ENCODE measurements at regions not wholly inside any gene's neighbourhood (a gene's known extent, or its start where the extent isn't known, plus 50 kb on each side); places are given as distances from the start of the nearest gene placed in this dataset.
"Not testable (repeated sequence)": the region's sequence is repeated elsewhere in the genome, so short reads cannot be mapped to it uniquely, and the experiment has no call there.

- TF ChIP-seq NFATC4 (CRISPR knock-in tag; IDR thresholded peaks at IDR 0.05) = no peak
- H3K27ac Mint-ChIP-seq = no peak overlapping the region
- ChIA-PET CTCF (no interaction called here), POLR2A (no interaction called here)
- no peaks in the 10 kb centered on the region for H3K27me3 Mint-ChIP-seq (ENCODE audit: low read depth)
- DNase-seq (ENCODE audit: low spot score) (no peak), ATAC-seq (no peak)
- no peaks in the 10 kb centered on the region for H3K9me3 Mint-ChIP-seq
- H3K4me3 Mint-ChIP-seq = no peak overlapping the region
- no peaks in the 10 kb centered on the region for H3K36me3 Mint-ChIP-seq
- no peaks in the 10 kb centered on the region for H3K4me1 Mint-ChIP-seq
These were observed 741.8 kb upstream of the MIR17HG start for GRCh38 chr13:90605664-90606063.

GRCh38 chr13:90606921-90607320, 740.6 kb upstream of the MIR17HG start:
- ATAC-seq; H3K27ac Mint-ChIP-seq; POLR2A ChIA-PET; H3K36me3 Mint-ChIP-seq; H3K9me3 Mint-ChIP-seq; DNase-seq (ENCODE audit: low spot score); CTCF ChIA-PET; H3K27me3 Mint-ChIP-seq (ENCODE audit: low read depth); H3K4me1 Mint-ChIP-seq; H3K4me3 Mint-ChIP-seq: not testable (repeated sequence)

GRCh38 chr13:90612391-90612790, 735.1 kb upstream of the MIR17HG start:
- Mint-ChIP-seq H3K4me3 (no peak overlapping the region), H3K27me3 (ENCODE audit: low read depth) (no peaks in the 10 kb centered on the region), H3K36me3 (0 out of 2 replicates have a peak, but pooled peaks cover under 1% of the 10 kb centered on the region), H3K4me1 (no peaks in the 10 kb centered on the region), H3K27ac (no peak overlapping the region), H3K9me3 (peaks cover 18% of the 10 kb centered on the region)
- ChIA-PET POLR2A (no interaction called here), CTCF (no interaction called here)
- DNase-seq (ENCODE audit: low spot score) (no peak), ATAC-seq (no peak)
- TF ChIP-seq ZNF423 (CRISPR knock-in tag; IDR thresholded peaks at IDR 0.05) = no peak
- no peak for TF ChIP-seq ZNF396 (CRISPR knock-in tag; IDR thresholded peaks at IDR 0.05; ENCODE audit: borderline replicate concordance)
- no peak for TF ChIP-seq ATF1 (CRISPR knock-in tag; IDR thresholded peaks at IDR 0.05)
- TF ChIP-seq STAT6 (CRISPR knock-in tag; conservative IDR thresholded peaks at IDR 0.05; ENCODE audit: low read depth) = no peak
- TF ChIP-seq ZNF219 (CRISPR knock-in tag; IDR thresholded peaks at IDR 0.05; ENCODE audit: borderline replicate concordance) = no peak
- TF ChIP-seq PRRX2 (CRISPR knock-in tag; IDR thresholded peaks at IDR 0.05) = no peak
- TF ChIP-seq ZNF416 (CRISPR knock-in tag; IDR thresholded peaks at IDR 0.05) = no peak
- no peak for TF ChIP-seq HMGA2 (CRISPR knock-in tag; IDR thresholded peaks at IDR 0.05)
- TF ChIP-seq TEAD1 (CRISPR knock-in tag; IDR thresholded peaks at IDR 0.05) = no peak

- Mint-ChIP-seq H3K36me3 (peaks cover 9% of the 10 kb centered on the region), H3K4me3 (no peak overlapping the region), H3K27me3 (ENCODE audit: low read depth) (no peaks in the 10 kb centered on the region), H3K9me3 (peaks cover 27% of the 10 kb centered on the region), H3K27ac (no peak overlapping the region), H3K4me1 (no peaks in the 10 kb centered on the region)
- POLR2A ChIA-PET = no interaction called here
- CTCF ChIA-PET = no interaction called here
- DNase-seq (ENCODE audit: low spot score) = no peak
- ATAC-seq = no peak
- TF ChIP-seq SOX15 (CRISPR knock-in tag; IDR thresholded peaks at IDR 0.05) = no peak
- no peak for TF ChIP-seq SP1 (CRISPR knock-in tag; conservative IDR thresholded peaks at IDR 0.05)
- no peak for TF ChIP-seq ZBTB43 (CRISPR knock-in tag; IDR thresholded peaks at IDR 0.05)
- TF ChIP-seq, protein P1, sequence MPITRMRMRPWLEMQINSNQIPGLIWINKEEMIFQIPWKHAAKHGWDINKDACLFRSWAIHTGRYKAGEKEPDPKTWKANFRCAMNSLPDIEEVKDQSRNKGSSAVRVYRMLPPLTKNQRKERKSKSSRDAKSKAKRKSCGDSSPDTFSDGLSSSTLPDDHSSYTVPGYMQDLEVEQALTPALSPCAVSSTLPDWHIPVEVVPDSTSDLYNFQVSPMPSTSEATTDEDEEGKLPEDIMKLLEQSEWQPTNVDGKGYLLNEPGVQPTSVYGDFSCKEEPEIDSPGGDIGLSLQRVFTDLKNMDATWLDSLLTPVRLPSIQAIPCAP (CRISPR knock-in tag; IDR thresholded peaks at IDR 0.05) = no peak
- TF ChIP-seq NFE2L1 (CRISPR knock-in tag; IDR thresholded peaks at IDR 0.05) = no peak
- no peak for TF ChIP-seq USF2 (CRISPR knock-in tag; IDR thresholded peaks at IDR 0.05)
- no peak for TF ChIP-seq ZNF263 (CRISPR knock-in tag; IDR thresholded peaks at IDR 0.05; ENCODE audit: low read depth)
- no peak for TF ChIP-seq ZNF396 (CRISPR knock-in tag; IDR thresholded peaks at IDR 0.05; ENCODE audit: borderline replicate concordance)
- no peak for TF ChIP-seq MXD4 (CRISPR knock-in tag; IDR thresholded peaks at IDR 0.05; ENCODE audit: borderline replicate concordance)
- TF ChIP-seq SMAD3 (CRISPR knock-in tag; IDR thresholded peaks at IDR 0.05; ENCODE audit: borderline replicate concordance) = no peak
- TF ChIP-seq, protein P2, sequence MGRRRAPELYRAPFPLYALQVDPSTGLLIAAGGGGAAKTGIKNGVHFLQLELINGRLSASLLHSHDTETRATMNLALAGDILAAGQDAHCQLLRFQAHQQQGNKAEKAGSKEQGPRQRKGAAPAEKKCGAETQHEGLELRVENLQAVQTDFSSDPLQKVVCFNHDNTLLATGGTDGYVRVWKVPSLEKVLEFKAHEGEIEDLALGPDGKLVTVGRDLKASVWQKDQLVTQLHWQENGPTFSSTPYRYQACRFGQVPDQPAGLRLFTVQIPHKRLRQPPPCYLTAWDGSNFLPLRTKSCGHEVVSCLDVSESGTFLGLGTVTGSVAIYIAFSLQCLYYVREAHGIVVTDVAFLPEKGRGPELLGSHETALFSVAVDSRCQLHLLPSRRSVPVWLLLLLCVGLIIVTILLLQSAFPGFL (CRISPR knock-in tag; IDR thresholded peaks at IDR 0.05; ENCODE audit: borderline replicate concordance) = no peak
These were observed 734.3 kb upstream of the MIR17HG start for GRCh38 chr13:90613076-90613795.
